IMR-90 (cell line): ENCODE measurements at regions not wholly inside any gene's neighbourhood (a gene's known extent, or its start where the extent isn't known, plus 50 kb on each side); places are given as distances from the start of the nearest gene placed in this dataset.

Experiments
- ATAC-seq: fragments of 200-7000 bp; cut with Tn5 transposase; 2 replicates; pipeline ENCODE4 v1.9.1; 2020; ENCODE audit warnings: low read depth, mild to moderate bottlenecking, moderate library complexity
- BruUV-seq: library from RNA; stranded (reverse); fragments of 400-500 nt; replicated peaks from 2 replicates; lab custom pipeline; 2021; lab: Mats Ljungman, UMichigan
- CTCF ChIA-PET: fragments of 300-600 bp; formaldehyde crosslinking; extraction: SDS; loops from one replicate; lab custom pipeline; 2021; ENCODE audit warnings: antibody characterized with exemption; lab: Yijun Ruan, JAX
- POLR2A ChIA-PET: fragments of 300-600 bp; sonication (Branson Sonifier 250); formaldehyde crosslinking; loops from one replicate; lab custom pipeline; 2022; ENCODE audit warnings: antibody characterized with exemption; ENCODE audit not compliant: unreplicated experiment; lab: Charles Lee
- DNase-seq: peaks from one replicate; pipeline ENCODE4 v3.0.0; 2013
- H2AFZ ChIP-seq: replicated peaks from 2 replicates; pipeline ENCODE3; 2013; ENCODE audit warnings: low read length, mild to moderate bottlenecking; ENCODE audit not compliant: poor library complexity
- H2AK5ac ChIP-seq: 2 replicates; pipeline ENCODE4 v1.6.1; 2013; ENCODE audit warnings: low read depth, low read length, inconsistent platforms
- H2AK9ac ChIP-seq: replicated peaks from 2 replicates; pipeline ENCODE3; 2013; ENCODE audit warnings: mild to moderate bottlenecking, low read depth, low read length, moderate library complexity; ENCODE audit not compliant: poor library complexity
- H2BK120ac ChIP-seq: 2 replicates; pipeline ENCODE4 v1.6.1; 2013; ENCODE audit warnings: low read depth, low read length, inconsistent platforms
- H2BK15ac ChIP-seq: 3 replicates; pipeline ENCODE4 v1.6.1; 2013; ENCODE audit warnings: low read depth, low read length, inconsistent platforms
- H2BK20ac ChIP-seq: 2 replicates; pipeline ENCODE4 v1.6.1; 2013; ENCODE audit warnings: low read depth, mild to moderate bottlenecking, inconsistent platforms, low read length, moderate library complexity
- H2BK5ac ChIP-seq: 2 replicates; pipeline ENCODE4 v1.6.1; 2013; ENCODE audit warnings: mild to moderate bottlenecking, low read depth, low read length, inconsistent platforms; ENCODE audit not compliant: poor library complexity, severe bottlenecking
- H3K14ac ChIP-seq: replicated peaks from 2 replicates; pipeline ENCODE4 v1.6.1; 2013; ENCODE audit warnings: low read depth, low read length, inconsistent platforms
- H3K18ac ChIP-seq: 2 replicates; pipeline ENCODE4 v1.6.1; 2013; ENCODE audit warnings: low read depth, low read length, control low read depth
- H3K23ac ChIP-seq: 2 replicates; pipeline ENCODE4 v1.6.1; 2013; ENCODE audit warnings: low read depth, low read length, inconsistent platforms
- H3K27ac ChIP-seq: 2 replicates; pipeline ENCODE4 v1.5.1; 2013; ENCODE audit warnings: mild to moderate bottlenecking, control low read depth, low read length; ENCODE audit not compliant: insufficient read depth
- H3K27me3 ChIP-seq: 2 replicates; pipeline ENCODE4 v1.6.1; 2013; ENCODE audit warnings: low read length; ENCODE audit not compliant: control insufficient read depth, insufficient read depth
- H3K36me3 ChIP-seq: 2 replicates; pipeline ENCODE4 v1.6.1; 2013; ENCODE audit warnings: low read length, mixed read lengths; ENCODE audit not compliant: control insufficient read depth, insufficient read depth
- H3K4ac ChIP-seq: 2 replicates; pipeline ENCODE4 v1.6.1; 2013; ENCODE audit warnings: low read depth, low read length, inconsistent platforms
- H3K4me1 ChIP-seq: 2 replicates; pipeline ENCODE4 v1.6.1; 2013; ENCODE audit warnings: low read length, mixed read lengths; ENCODE audit not compliant: control insufficient read depth, insufficient read depth
- H3K4me2 ChIP-seq: 2 replicates; pipeline ENCODE4 v1.6.1; 2013; ENCODE audit warnings: low read depth, mild to moderate bottlenecking, control low read depth, low read length, moderate library complexity
- H3K4me3 ChIP-seq: 2 replicates; pipeline ENCODE4 v1.5.1; 2013; ENCODE audit warnings: low read depth, mild to moderate bottlenecking, control low read depth, low read length, moderate library complexity; ENCODE audit not compliant: insufficient read depth
- H3K56ac ChIP-seq: 2 replicates; pipeline ENCODE4 v1.6.1; 2013; ENCODE audit warnings: low read length, inconsistent platforms; ENCODE audit not compliant: insufficient read depth; ENCODE audit errors: extremely low read depth
- H3K79me1 ChIP-seq, 2 experiments: 2 replicates each; pipeline ENCODE4 v1.6.1; 2013; ENCODE audit warnings: low read length in 2 of 2, inconsistent platforms in 1 of 2, low read depth in 1 of 2
- H3K9ac ChIP-seq: 2 replicates; pipeline ENCODE4 v1.6.1; 2013; ENCODE audit warnings: low read depth, low read length, control low read depth
- H3K9me1 ChIP-seq: 2 replicates; pipeline ENCODE4 v1.6.1; 2013; ENCODE audit warnings: low read length, inconsistent platforms; ENCODE audit not compliant: insufficient read depth
- H3K9me3 ChIP-seq: 2 replicates; pipeline ENCODE4 v1.6.1; 2013; ENCODE audit warnings: low read length; ENCODE audit not compliant: control insufficient read depth, insufficient read depth
- H4K20me1 ChIP-seq: 2 replicates; pipeline ENCODE4 v1.6.1; 2013; ENCODE audit warnings: low read length, inconsistent platforms; ENCODE audit not compliant: insufficient read depth
- H4K5ac ChIP-seq: 2 replicates; pipeline ENCODE4 v1.6.1; 2013; ENCODE audit warnings: mild to moderate bottlenecking, low read depth, low read length, control low read depth
- H4K8ac ChIP-seq, 2 experiments: 2 replicates each; pipeline ENCODE4 v1.6.1; 2013; ENCODE audit warnings: low read depth in 2 of 2, low read length in 2 of 2, control low read depth in 1 of 2, inconsistent platforms in 1 of 2
- H4K91ac ChIP-seq: 2 replicates; pipeline ENCODE4 v1.6.1; 2013; ENCODE audit warnings: low read depth, low read length, inconsistent platforms; ENCODE audit not compliant: insufficient read depth
- CEBPB ChIP-seq: IDR thresholded peaks from 2 replicates; pipeline ENCODE4 v1.6.1; 2012; ENCODE audit warnings: low read depth, low read length, improper control_type of control experiment
- WGBS, 2 experiments: methylation state at CpG; one replicate each; pipeline versions ENCODE4 v1.1.5 to v1.1.7; 2013; ENCODE audit warnings: missing lambda C conversion rate in 2 of 2; ENCODE audit not compliant: insufficient read length in 1 of 2; ENCODE audit errors: extremely low coverage in 2 of 2; 5-methylcytosine and 5-hydroxymethylcytosine counted together
- dilution Hi-C: fragments of 300-500 bp; cut with HindIII; formaldehyde crosslinking; loops from one replicate; pipeline ENCODE4 v1.14.3; 2018; ENCODE audit warnings: low sequenced_read_pairs; ENCODE audit not compliant: unreplicated experiment
- in situ Hi-C: fragments of 300-500 bp; cut with MboI; formaldehyde crosslinking; loops from 3 replicates; pipeline ENCODE4 v1.14.3; 2019; ENCODE audit warnings: low sequenced_read_pairs, inconsistent platforms, mixed read lengths
- intact Hi-C: fragments of 100-400 bp; cut with micrococcal nuclease; formaldehyde crosslinking; loops from 2 replicates; pipeline ENCODE4 v1.10.0; 2022
- TF ChIP-seq, protein P1 (sequence below): conservative IDR thresholded peaks from 2 replicates; pipeline ENCODE4 v1.5.1; 2012; ENCODE audit warnings: mild to moderate bottlenecking, low read depth, low read length, improper control_type of control experiment

DNA sequence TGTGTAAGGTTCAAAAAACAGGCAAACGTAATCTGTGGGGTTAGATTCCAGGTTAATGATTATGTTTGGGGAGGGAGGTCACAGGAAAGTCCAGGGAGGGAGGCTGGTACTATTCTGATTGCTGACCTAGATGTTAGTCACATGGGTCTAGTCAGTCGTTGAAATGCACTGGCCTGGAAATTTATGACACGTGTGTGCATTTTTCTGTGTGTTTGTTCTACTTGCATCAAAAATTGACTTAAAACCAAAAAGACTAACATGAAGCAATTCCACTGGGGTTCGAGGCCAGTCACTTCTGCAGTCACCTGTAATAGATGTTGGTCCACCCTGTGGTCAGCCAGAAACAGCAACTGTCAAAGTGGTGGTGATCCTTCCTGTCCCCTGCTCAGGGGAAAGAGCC, 104.2 kb upstream of the MLN start:
- Histone ChIP-seq H3K9me1 (no peaks in the 10 kb centered on the region), H3K9ac (no peak overlapping the region), H2BK15ac (no peak overlapping the region), H3K4me2 (no peak overlapping the region), H3K14ac (no peak overlapping the region), H2AK9ac (no peak overlapping the region), H2AFZ (no peak overlapping the region), H3K27ac (no peak overlapping the region), H3K36me3 (no peaks in the 10 kb centered on the region), H4K8ac (no peak overlapping the region), H2BK120ac (no peak overlapping the region), H3K27me3 (peaks cover 71% of the 10 kb centered on the region), H4K5ac (no peak overlapping the region), H3K79me1 (no peaks in the 10 kb centered on the region), H2BK20ac (no peak overlapping the region), H3K23ac (no peak overlapping the region), H3K18ac (no peak overlapping the region), H3K4ac (no peak overlapping the region), H2BK5ac (no peak overlapping the region), H3K9me3 (no peaks in the 10 kb centered on the region), H4K91ac (no peak overlapping the region), H3K56ac (no peak overlapping the region), H3K4me1 (no peaks in the 10 kb centered on the region), H3K4me3 (no peak overlapping the region), H2AK5ac (no peak overlapping the region), H4K20me1 (no peaks in the 10 kb centered on the region)
- intact Hi-C loops (loop anchor here (10.0 kb wide), 1 partner anchor 103 kb away; the partner anchor contains the start of gene MLN), in situ Hi-C loops (no loop called here), dilution Hi-C loops (no loop called here)
- no peak for ATAC-seq
- no peak for DNase-seq
- no TSS peak for BruUV-seq
- ChIA-PET POLR2A (no interaction called here), CTCF (no interaction called here)
- WGBS, 2 experiments, result 71% methylated on average over 1 of the region's 4 CpGs; no CpG with 5 or more reads in 1 of the 2 experiments
- TF ChIP-seq, protein P1, sequence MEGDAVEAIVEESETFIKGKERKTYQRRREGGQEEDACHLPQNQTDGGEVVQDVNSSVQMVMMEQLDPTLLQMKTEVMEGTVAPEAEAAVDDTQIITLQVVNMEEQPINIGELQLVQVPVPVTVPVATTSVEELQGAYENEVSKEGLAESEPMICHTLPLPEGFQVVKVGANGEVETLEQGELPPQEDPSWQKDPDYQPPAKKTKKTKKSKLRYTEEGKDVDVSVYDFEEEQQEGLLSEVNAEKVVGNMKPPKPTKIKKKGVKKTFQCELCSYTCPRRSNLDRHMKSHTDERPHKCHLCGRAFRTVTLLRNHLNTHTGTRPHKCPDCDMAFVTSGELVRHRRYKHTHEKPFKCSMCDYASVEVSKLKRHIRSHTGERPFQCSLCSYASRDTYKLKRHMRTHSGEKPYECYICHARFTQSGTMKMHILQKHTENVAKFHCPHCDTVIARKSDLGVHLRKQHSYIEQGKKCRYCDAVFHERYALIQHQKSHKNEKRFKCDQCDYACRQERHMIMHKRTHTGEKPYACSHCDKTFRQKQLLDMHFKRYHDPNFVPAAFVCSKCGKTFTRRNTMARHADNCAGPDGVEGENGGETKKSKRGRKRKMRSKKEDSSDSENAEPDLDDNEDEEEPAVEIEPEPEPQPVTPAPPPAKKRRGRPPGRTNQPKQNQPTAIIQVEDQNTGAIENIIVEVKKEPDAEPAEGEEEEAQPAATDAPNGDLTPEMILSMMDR, result no peak
- TF ChIP-seq CEBPB, result no peak
